GM12892 (cell line): ENCODE measurements at regions not wholly inside any gene's neighbourhood (a gene's known extent, or its start where the extent isn't known, plus 50 kb on each side); places are given as distances from the start of the nearest gene placed in this dataset.

ENCODE experiments used
- DNase-seq: peaks from one replicate; pipeline ENCODE4 v3.0.0; 2011; ENCODE audit not compliant: insufficient read length
- FAIRE-seq: peaks from 2 replicates; lab custom pipeline; 2011; peaks lifted over from hg19 to GRCh38; lab: Jason Lieb, UNC
- POLR2A ChIP-seq: IDR thresholded peaks from 2 replicates; pipeline ENCODE4 v1.6.1; 2011; ENCODE audit warnings: low read depth, low read length, control low read depth
- POLR2AphosphoS5 ChIP-seq: IDR thresholded peaks from 2 replicates; pipeline ENCODE4 v1.6.1; 2011; ENCODE audit warnings: low read depth, low read length, control low read depth
- TAF1 ChIP-seq: IDR thresholded peaks from 2 replicates; pipeline ENCODE4 v1.6.1; 2011; ENCODE audit warnings: low read depth, mild to moderate bottlenecking, control low read depth, low read length, borderline replicate concordance

GRCh38 chr10:121007264-121007663, 156.1 kb downstream of the WDR11 start:
- TF ChIP-seq POLR2A, result no peak
- FAIRE-seq, result no peak
- DNase-seq, result no peak

GRCh38 chr10:121015916-121016315, 164.8 kb downstream of the WDR11 start:
- TF ChIP-seq POLR2AphosphoS5 (no peak), POLR2A (no peak), TAF1 (no peak)
- FAIRE-seq, result no peak
- no peak for DNase-seq

GRCh38 chr10:121024905-121025584, 173.9 kb downstream of the WDR11 start:
- TF ChIP-seq TAF1 (no peak), POLR2AphosphoS5 (no peak), POLR2A (no peak)
- DNase-seq, result no peak
- no peak for FAIRE-seq

GRCh38 chr10:121025731-121026130, 174.6 kb downstream of the WDR11 start:
- no peak for DNase-seq
- no peak for FAIRE-seq
- no peak for TF ChIP-seq POLR2A
- TF ChIP-seq POLR2AphosphoS5, result no peak
- TF ChIP-seq TAF1, result no peak

GRCh38 chr10:121027371-121027770, 176.2 kb downstream of the WDR11 start:
- TF ChIP-seq POLR2AphosphoS5, result no peak
- no peak for TF ChIP-seq POLR2A
- TF ChIP-seq TAF1, result no peak
- no peak for DNase-seq
- no peak for FAIRE-seq

- no peak for FAIRE-seq
- TF ChIP-seq POLR2A (no peak), TAF1 (no peak), POLR2AphosphoS5 (no peak)
- DNase-seq, result no peak
Measured at GRCh38 chr10:121032460-121032859, 181.3 kb downstream of the WDR11 start.

- FAIRE-seq (no peak), DNase-seq (no peak)
Measured at GRCh38 chr10:121033366-121033765, 182.2 kb downstream of the WDR11 start.

GRCh38 chr10:121036431-121036830, 185.3 kb downstream of the WDR11 start:
- FAIRE-seq (no peak), DNase-seq (no peak)
- TF ChIP-seq POLR2A (no peak), TAF1 (no peak), POLR2AphosphoS5 (no peak)

More at GRCh38 chr10:121033366-121033765, 182.2 kb downstream of the WDR11 start:
- TF ChIP-seq POLR2A (no peak), TAF1 (no peak), POLR2AphosphoS5 (no peak)

- DNase-seq (no peak), FAIRE-seq (no peak)
- TF ChIP-seq POLR2A (no peak), POLR2AphosphoS5 (no peak), TAF1 (no peak)
Measured at GRCh38 chr10:121041499-121041898, 190.3 kb downstream of the WDR11 start.

- DNase-seq (no peak), FAIRE-seq (no peak)
- TF ChIP-seq POLR2A, result no peak
- no peak for TF ChIP-seq TAF1
- no peak for TF ChIP-seq POLR2AphosphoS5
Measured at GRCh38 chr10:121041906-121042305, 190.7 kb downstream of the WDR11 start.

GRCh38 chr10:121042342-121042741, 191.2 kb downstream of the WDR11 start:
- no peak for TF ChIP-seq POLR2AphosphoS5
- no peak for TF ChIP-seq TAF1
- TF ChIP-seq POLR2A, result no peak
- DNase-seq, result no peak
- FAIRE-seq, result no peak

- TF ChIP-seq POLR2AphosphoS5 (no peak), TAF1 (no peak), POLR2A (no peak)
- FAIRE-seq (no peak), DNase-seq (no peak)
Measured at GRCh38 chr10:121043124-121043849, 192.1 kb downstream of the WDR11 start.
